Right lobe of liver (tissue), 4 donors: ENCODE measurements at regions not wholly inside any gene's neighbourhood (a gene's known extent, or its start where the extent isn't known, plus 50 kb on each side); places are given as distances from the start of the nearest gene placed in this dataset.

Experiments
- POLR2A ChIP-seq: fragments of 450-650 bp; IDR thresholded peaks from one replicate; pipeline ENCODE4 v1.6.1; 2017; ENCODE audit warnings: antibody characterized with exemption, mild to moderate bottlenecking
- TF ChIP-seq, protein P1 (sequence below), 4 donors: fragments of 200-600 bp in 3 of 4; fragments of 450-650 bp in 1 of 4; IDR thresholded peaks; one replicate each; pipeline versions ENCODE4 v1.5.1 to v1.8.0; 2016 to 2022; ENCODE audit warnings: antibody characterized with exemption in 4 of 4, mild to moderate bottlenecking in 2 of 4
- donor health status: DM: no; HTN: no; CAD: no.
- donor health status: DM: no; HTN: no; CAD: no.
- donor health status: DM: no; HTN: yes; CAD: no.

DNA sequence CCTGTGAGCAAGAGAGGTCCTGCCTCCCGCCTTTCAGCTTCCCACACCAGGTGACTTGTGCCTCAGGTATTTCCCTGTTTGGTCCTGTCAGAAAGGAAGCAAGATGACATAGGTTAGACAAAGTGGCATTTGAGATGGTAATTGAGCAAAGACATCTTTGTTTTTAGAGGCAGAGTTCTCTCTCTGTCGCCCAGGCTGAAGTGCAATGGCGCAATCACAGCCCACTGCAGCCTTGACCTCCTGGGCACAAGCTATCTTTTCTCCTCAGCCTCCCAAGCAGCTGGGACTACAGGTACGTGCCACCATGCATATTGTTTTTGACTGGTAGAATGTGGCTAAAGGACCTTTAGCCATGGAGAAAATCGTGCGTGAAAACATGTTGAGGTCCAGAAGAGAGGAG, 339.1 kb downstream of the FGF9 start:
- TF ChIP-seq, protein P1, sequence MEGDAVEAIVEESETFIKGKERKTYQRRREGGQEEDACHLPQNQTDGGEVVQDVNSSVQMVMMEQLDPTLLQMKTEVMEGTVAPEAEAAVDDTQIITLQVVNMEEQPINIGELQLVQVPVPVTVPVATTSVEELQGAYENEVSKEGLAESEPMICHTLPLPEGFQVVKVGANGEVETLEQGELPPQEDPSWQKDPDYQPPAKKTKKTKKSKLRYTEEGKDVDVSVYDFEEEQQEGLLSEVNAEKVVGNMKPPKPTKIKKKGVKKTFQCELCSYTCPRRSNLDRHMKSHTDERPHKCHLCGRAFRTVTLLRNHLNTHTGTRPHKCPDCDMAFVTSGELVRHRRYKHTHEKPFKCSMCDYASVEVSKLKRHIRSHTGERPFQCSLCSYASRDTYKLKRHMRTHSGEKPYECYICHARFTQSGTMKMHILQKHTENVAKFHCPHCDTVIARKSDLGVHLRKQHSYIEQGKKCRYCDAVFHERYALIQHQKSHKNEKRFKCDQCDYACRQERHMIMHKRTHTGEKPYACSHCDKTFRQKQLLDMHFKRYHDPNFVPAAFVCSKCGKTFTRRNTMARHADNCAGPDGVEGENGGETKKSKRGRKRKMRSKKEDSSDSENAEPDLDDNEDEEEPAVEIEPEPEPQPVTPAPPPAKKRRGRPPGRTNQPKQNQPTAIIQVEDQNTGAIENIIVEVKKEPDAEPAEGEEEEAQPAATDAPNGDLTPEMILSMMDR (IDR thresholded peaks at IDR 0.05) = no peak
- no peak for TF ChIP-seq POLR2A
